B cell (primary cell): ENCODE measurements at regions not wholly inside any gene's neighbourhood (a gene's known extent, or its start where the extent isn't known, plus 50 kb on each side); places are given as distances from the start of the nearest gene placed in this dataset.

ENCODE experiments used
- ATAC-seq: fragments of 200-7000 bp; cut with Tn5 transposase; one replicate; pipeline ENCODE4 v1.10.0; 2021; ENCODE audit warnings: low read depth, mild to moderate bottlenecking, moderate number of reproducible peaks, moderate library complexity
- CTCF ChIA-PET: fragments of 350-600 bp; sonication (Branson Sonifier 250); formaldehyde crosslinking; loops from one replicate; lab custom pipeline; 2021; ENCODE audit warnings: antibody characterized with exemption, inconsistent platforms; lab: Charles Lee
- POLR2A ChIA-PET: fragments of 350-600 bp; sonication (Branson Sonifier 250); formaldehyde crosslinking; loops from one replicate; lab custom pipeline; 2021; ENCODE audit warnings: antibody characterized with exemption; lab: Charles Lee
- DNase-seq: peaks from one replicate; pipeline ENCODE4 v3.0.0; 2013
- H2AFZ ChIP-seq: 2 replicates; pipeline ENCODE4 v1.6.1; 2012; ENCODE audit warnings: mild to moderate bottlenecking, low read depth, low read length; ENCODE audit not compliant: insufficient read depth, poor library complexity, severe bottlenecking
- H3K27ac ChIP-seq, 2 donors: 1 replicate in 1 of 2; 2 replicates in 1 of 2; pipeline ENCODE4 v1.5.1; 2012 to 2013; ENCODE audit warnings: low read length in 2 of 2, mild to moderate bottlenecking in 2 of 2, moderate library complexity in 1 of 2
- H3K27me3 ChIP-seq, 4 experiments: fragments of 200-600 bp in 1 of 4; sonication (generic) in 1 of 4; replicated peaks in 1 of 4; 1 replicate in 2 of 4; 2 replicates in 2 of 4; pipeline versions ENCODE4 v1.6.1 to v1.7.0; 2013 to 2016; ENCODE audit warnings: low read length in 3 of 4, mild to moderate bottlenecking in 2 of 4, mixed read lengths in 1 of 4, moderate library complexity in 1 of 4; ENCODE audit not compliant: insufficient read depth in 4 of 4, control insufficient read depth in 3 of 4; ENCODE audit errors: control extremely low read depth in 1 of 4
- H3K36me3 ChIP-seq, 2 experiments: replicated peaks in 1 of 2; 1 replicate in 1 of 2; 2 replicates in 1 of 2; pipeline versions ENCODE4 v1.6.1 to v1.7.1; 2013; ENCODE audit warnings: low read length in 1 of 2; ENCODE audit not compliant: insufficient read depth in 2 of 2, control insufficient read depth in 1 of 2; ENCODE audit errors: control extremely low read depth in 1 of 2, extremely low read depth in 1 of 2
- H3K4me1 ChIP-seq, 2 donors: fragments of 200-600 bp in 1 of 2; sonication (generic) in 1 of 2; 1 replicate in 1 of 2; 2 replicates in 1 of 2; pipeline versions ENCODE4 v1.5.1 to v1.6.1; 2013 to 2017; ENCODE audit warnings: low read length in 2 of 2; ENCODE audit not compliant: control insufficient read depth in 2 of 2, insufficient read depth in 2 of 2
- H3K4me2 ChIP-seq: replicated peaks from 2 replicates; pipeline ENCODE3; 2012; ENCODE audit warnings: mild to moderate bottlenecking, low read depth, low read length; ENCODE audit not compliant: poor library complexity, severe bottlenecking
- H3K4me3 ChIP-seq, 5 experiments: fragments of 200-600 bp in 1 of 5; sonication (generic) in 1 of 5; 1 replicate in 3 of 5; 2 replicates in 2 of 5; pipeline versions ENCODE4 v1.5.1 to v1.7.0; 2011 to 2016; ENCODE audit warnings: low read length in 4 of 5, mild to moderate bottlenecking in 4 of 5, low read depth in 2 of 5, control low read depth in 1 of 5, moderate library complexity in 1 of 5; ENCODE audit not compliant: insufficient read depth in 1 of 5; ENCODE audit errors: control extremely low read depth in 1 of 5, extremely low read depth in 1 of 5
- H3K79me2 ChIP-seq: fragments of 200-600 bp; sonication (generic); one replicate; pipeline ENCODE4 v1.6.0; 2016; ENCODE audit warnings: low read length; ENCODE audit not compliant: control insufficient read depth, insufficient read depth
- H3K9ac ChIP-seq: fragments of 200-600 bp; sonication (generic); 2 replicates; pipeline ENCODE4 v1.6.1; 2017; ENCODE audit warnings: mild to moderate bottlenecking, low read length, moderate library complexity
- H3K9me3 ChIP-seq, 3 donors: one replicate each; pipeline versions ENCODE4 v1.6.1 to v1.7.1; 2013; ENCODE audit warnings: low read length in 2 of 3; ENCODE audit not compliant: control insufficient read depth in 2 of 3, insufficient read depth in 1 of 3; ENCODE audit errors: control extremely low read depth in 1 of 3
- H4K20me1 ChIP-seq: 2 replicates; pipeline ENCODE4 v1.6.0; 2012; ENCODE audit warnings: mild to moderate bottlenecking, low read length; ENCODE audit not compliant: insufficient read depth, control insufficient read depth, poor library complexity, severe bottlenecking
- H3K27ac Mint-ChIP-seq: one replicate; pipeline ENCODE4 v1.8.0; 2021; ENCODE audit warnings: mixed read lengths
- H3K27me3 Mint-ChIP-seq: one replicate; pipeline ENCODE4 v1.8.0; 2021; ENCODE audit warnings: mixed read lengths
- H3K4me1 Mint-ChIP-seq: one replicate; pipeline ENCODE4 v1.8.0; 2021; ENCODE audit warnings: mixed read lengths
- H3K4me3 Mint-ChIP-seq: one replicate; pipeline ENCODE4 v1.8.0; 2021; ENCODE audit warnings: mixed read lengths
- H3K9me3 Mint-ChIP-seq: one replicate; pipeline ENCODE4 v1.8.0; 2022; ENCODE audit warnings: mixed read lengths; ENCODE audit not compliant: insufficient read depth
- EZH2 ChIP-seq: IDR thresholded peaks from 2 replicates; pipeline ENCODE4 v1.6.1; 2012; ENCODE audit warnings: borderline replicate concordance, low read depth, mild to moderate bottlenecking, moderate library complexity, low read length; ENCODE audit not compliant: insufficient read depth, poor library complexity, severe bottlenecking
- WGBS: methylation state at CpG from one replicate; pipeline ENCODE4 v1.1.5; 2013; ENCODE audit warnings: missing lambda C conversion rate; ENCODE audit not compliant: insufficient coverage; 5-methylcytosine and 5-hydroxymethylcytosine counted together
- intact Hi-C: fragments of 100-400 bp; cut with micrococcal nuclease; formaldehyde crosslinking; loops from one replicate; pipeline ENCODE4 v1.10.0; 2022
- TF ChIP-seq, protein P1 (sequence below): fragments of 200-600 bp; IDR thresholded peaks from one replicate; pipeline ENCODE4 v1.8.0; 2022; ENCODE audit warnings: antibody characterized with exemption, mild to moderate bottlenecking

DNA sequence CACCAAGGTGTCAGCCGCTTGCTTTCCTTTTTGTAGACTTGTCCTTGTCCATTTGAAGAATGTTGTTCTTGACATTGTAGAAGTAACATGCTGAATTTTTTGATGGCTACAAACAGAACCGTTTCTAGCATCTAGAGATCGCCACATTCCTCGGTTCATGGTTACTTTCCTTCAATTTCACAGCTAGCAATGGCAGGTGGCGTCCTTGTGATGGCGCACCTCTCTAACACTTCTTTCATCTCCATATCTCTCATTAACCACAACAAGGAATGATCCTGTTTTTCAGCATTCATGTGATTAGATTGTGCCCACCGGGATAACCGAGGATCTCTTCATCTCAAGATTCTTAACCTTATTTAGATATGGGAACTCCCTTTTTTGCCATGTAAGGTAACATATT, 2129.8 kb downstream of the NCAM2 start:
- intact Hi-C loops: no loop called here
- H2AFZ ChIP-seq: no peak overlapping the region
- no peak overlapping the region for H3K4me3 ChIP-seq
- H3K9me3 ChIP-seq: no peaks in the 10 kb centered on the region
- no peaks in the 10 kb centered on the region for H3K79me2 ChIP-seq
- DNase-seq: no peak
- no peaks in the 10 kb centered on the region for H4K20me1 ChIP-seq
- no peaks in the 10 kb centered on the region for H3K36me3 ChIP-seq
- no peaks in the 10 kb centered on the region for H3K27me3 Mint-ChIP-seq
- TF ChIP-seq, protein P1, sequence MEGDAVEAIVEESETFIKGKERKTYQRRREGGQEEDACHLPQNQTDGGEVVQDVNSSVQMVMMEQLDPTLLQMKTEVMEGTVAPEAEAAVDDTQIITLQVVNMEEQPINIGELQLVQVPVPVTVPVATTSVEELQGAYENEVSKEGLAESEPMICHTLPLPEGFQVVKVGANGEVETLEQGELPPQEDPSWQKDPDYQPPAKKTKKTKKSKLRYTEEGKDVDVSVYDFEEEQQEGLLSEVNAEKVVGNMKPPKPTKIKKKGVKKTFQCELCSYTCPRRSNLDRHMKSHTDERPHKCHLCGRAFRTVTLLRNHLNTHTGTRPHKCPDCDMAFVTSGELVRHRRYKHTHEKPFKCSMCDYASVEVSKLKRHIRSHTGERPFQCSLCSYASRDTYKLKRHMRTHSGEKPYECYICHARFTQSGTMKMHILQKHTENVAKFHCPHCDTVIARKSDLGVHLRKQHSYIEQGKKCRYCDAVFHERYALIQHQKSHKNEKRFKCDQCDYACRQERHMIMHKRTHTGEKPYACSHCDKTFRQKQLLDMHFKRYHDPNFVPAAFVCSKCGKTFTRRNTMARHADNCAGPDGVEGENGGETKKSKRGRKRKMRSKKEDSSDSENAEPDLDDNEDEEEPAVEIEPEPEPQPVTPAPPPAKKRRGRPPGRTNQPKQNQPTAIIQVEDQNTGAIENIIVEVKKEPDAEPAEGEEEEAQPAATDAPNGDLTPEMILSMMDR: no peak
- TF ChIP-seq EZH2: no peak
- no peak overlapping the region for H3K4me2 ChIP-seq
- H3K27ac ChIP-seq: no peak overlapping the region
- no peaks in the 10 kb centered on the region for H3K4me1 ChIP-seq
- H3K4me3 Mint-ChIP-seq: no peak overlapping the region
- H3K4me1 Mint-ChIP-seq: no peaks in the 10 kb centered on the region
- no peak overlapping the region for H3K27ac Mint-ChIP-seq
- POLR2A ChIA-PET: no interaction called here
- no peaks in the 10 kb centered on the region for H3K9me3 Mint-ChIP-seq
- no peak for ATAC-seq
- no peaks in the 10 kb centered on the region for H3K27me3 ChIP-seq
- WGBS: 80% methylated on average over 6 of the region's 8 CpGs
- CTCF ChIA-PET: no interaction called here
- H3K9ac ChIP-seq: no peak overlapping the region

DNA sequence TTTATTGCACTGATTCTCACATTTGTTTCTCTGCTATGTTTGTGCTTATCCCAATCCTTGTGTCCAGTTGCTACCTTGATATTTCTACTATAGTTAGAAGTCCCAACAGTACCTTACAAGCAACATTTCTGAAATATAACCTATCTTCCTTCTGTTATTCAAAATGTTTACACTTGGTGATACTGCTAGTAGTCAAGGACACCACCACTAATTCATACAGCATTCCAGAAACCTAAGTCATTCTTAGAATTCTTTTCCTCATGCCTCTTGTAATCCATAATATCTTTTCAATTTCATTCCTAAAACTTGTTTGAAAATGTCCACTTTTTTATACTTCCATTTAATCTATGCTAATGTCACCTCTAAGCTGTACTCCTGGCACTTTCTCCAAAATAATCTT, 2132.1 kb downstream of the NCAM2 start:
- intact Hi-C loops: no loop called here
- no peaks in the 10 kb centered on the region for H3K4me1 Mint-ChIP-seq
- ChIA-PET CTCF (no interaction called here), POLR2A (no interaction called here)
- H3K27ac Mint-ChIP-seq: no peak overlapping the region
- no peak overlapping the region for H3K4me3 ChIP-seq
- DNase-seq: no peak
- no peak for ATAC-seq
- H2AFZ ChIP-seq: no peak overlapping the region
- no peaks in the 10 kb centered on the region for H3K79me2 ChIP-seq
- no peak overlapping the region for H3K27ac ChIP-seq
- no peaks in the 10 kb centered on the region for H3K9me3 ChIP-seq
- no peak overlapping the region for H3K4me2 ChIP-seq
- H4K20me1 ChIP-seq: no peaks in the 10 kb centered on the region
- no peaks in the 10 kb centered on the region for H3K36me3 ChIP-seq
- no peaks in the 10 kb centered on the region for H3K4me1 ChIP-seq
- H3K27me3 Mint-ChIP-seq: no peaks in the 10 kb centered on the region
- TF ChIP-seq EZH2: no peak
- TF ChIP-seq, protein P1: no peak
- no peak overlapping the region for H3K9ac ChIP-seq
- no peaks in the 10 kb centered on the region for H3K9me3 Mint-ChIP-seq
- H3K4me3 Mint-ChIP-seq: no peak overlapping the region
- no peaks in the 10 kb centered on the region for H3K27me3 ChIP-seq
